Natural killer cell (primary cell): ENCODE measurements at regions not wholly inside any gene's neighbourhood (a gene's known extent, or its start where the extent isn't known, plus 50 kb on each side); places are given as distances from the start of the nearest gene placed in this dataset.
"Not testable (repeated sequence)": the region's sequence is repeated elsewhere in the genome, so short reads cannot be mapped to it uniquely, and the experiment has no call there.

Experiments
- ATAC-seq, 3 donors: fragments of 150-1000 bp in 2 of 3; fragments of 200-7000 bp in 1 of 3; cut with Tn5 transposase; 1 replicate in 1 of 3; 2 replicates in 2 of 3; pipeline ENCODE4 v1.10.0; 2021; ENCODE audit warnings: mild to moderate bottlenecking in 2 of 3, moderate library complexity in 2 of 3
- DNase-seq, 2 donors: peaks; one replicate each; pipeline versions ENCODE4 v3.0.0 to v3.0.0-alpha.2; 2013 to 2021; ENCODE audit warnings: mixed read lengths in 1 of 2
- H3K27ac ChIP-seq: one replicate; pipeline ENCODE4 v1.5.1; 2013; ENCODE audit warnings: mild to moderate bottlenecking, low read length
- H3K27me3 ChIP-seq: one replicate; pipeline ENCODE4 v1.6.1; 2013; ENCODE audit warnings: low read length; ENCODE audit not compliant: control insufficient read depth, insufficient read depth
- H3K36me3 ChIP-seq: one replicate; pipeline ENCODE4 v1.6.1; 2013; ENCODE audit warnings: low read length; ENCODE audit not compliant: control insufficient read depth, insufficient read depth
- H3K4me1 ChIP-seq: one replicate; pipeline ENCODE4 v1.6.1; 2013; ENCODE audit warnings: low read length; ENCODE audit not compliant: control insufficient read depth, insufficient read depth
- H3K4me3 ChIP-seq: one replicate; pipeline ENCODE4 v1.5.1; 2013; ENCODE audit warnings: low read length
- H3K9me3 ChIP-seq: one replicate; pipeline ENCODE4 v1.6.1; 2013; ENCODE audit warnings: low read length; ENCODE audit not compliant: control insufficient read depth, insufficient read depth
- H3K27ac Mint-ChIP-seq, 2 donors: one replicate each; pipeline ENCODE4 v1.8.0; 2022; ENCODE audit warnings: mild to moderate bottlenecking in 2 of 2, mixed read lengths in 2 of 2, moderate library complexity in 1 of 2
- H3K27me3 Mint-ChIP-seq, 2 donors: one replicate each; pipeline ENCODE4 v1.8.0; 2022; ENCODE audit warnings: low read depth in 2 of 2, mixed read lengths in 2 of 2
- H3K36me3 Mint-ChIP-seq: one replicate; pipeline ENCODE4 v1.8.0; 2022; ENCODE audit warnings: mixed read lengths
- H3K4me1 Mint-ChIP-seq, 2 donors: one replicate each; pipeline ENCODE4 v1.8.0; 2022; ENCODE audit warnings: mixed read lengths in 2 of 2
- H3K4me3 Mint-ChIP-seq: one replicate; pipeline ENCODE4 v1.8.0; 2022; ENCODE audit warnings: mild to moderate bottlenecking, moderate library complexity, mixed read lengths
- H3K9me3 Mint-ChIP-seq, 2 donors: one replicate each; pipeline ENCODE4 v1.8.0; 2022; ENCODE audit warnings: mixed read lengths in 2 of 2
- WGBS: methylation state at CpG from one replicate; pipeline ENCODE4 v1.1.7; 2013; ENCODE audit warnings: missing lambda C conversion rate; ENCODE audit not compliant: insufficient coverage; 5-methylcytosine and 5-hydroxymethylcytosine counted together
- intact Hi-C: fragments of 100-400 bp; cut with micrococcal nuclease; formaldehyde crosslinking; loops from one replicate; pipeline ENCODE4 v1.14.2; 2022
- TF ChIP-seq, protein P1 (sequence below): fragments of 200-600 bp; IDR thresholded peaks from one replicate; pipeline ENCODE4 v1.8.0; 2022; ENCODE audit warnings: antibody characterized with exemption

DNA sequence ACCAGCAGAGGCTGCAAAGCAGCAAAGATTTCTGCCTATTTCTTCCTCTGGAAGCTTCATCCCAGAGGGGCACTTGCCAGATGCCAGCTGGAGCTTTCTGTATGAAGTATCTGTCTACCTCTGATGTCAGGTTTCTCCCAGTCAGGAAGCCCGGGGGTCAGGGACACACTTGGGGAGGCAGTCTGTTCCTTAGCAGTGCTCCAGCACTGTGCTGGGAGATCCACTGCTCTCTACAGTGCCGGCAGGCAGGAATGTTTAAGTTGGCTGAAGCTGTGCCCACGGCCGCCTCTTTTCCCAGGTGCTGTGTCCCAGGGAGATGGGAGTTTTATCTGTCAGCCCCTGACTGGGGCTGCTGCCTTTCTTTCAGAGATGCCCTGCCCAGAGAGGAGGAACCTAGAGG is 631.1 kb upstream of the HTR1E start:
- Mint-ChIP-seq H3K4me3 (no peak overlapping the region), H3K4me1 (no peaks in the 10 kb centered on the region), H3K9me3 (peaks cover 20 to 31% of the 10 kb centered on the region in 2 donors), H3K27me3 (no peaks in the 10 kb centered on the region), H3K36me3 (no peaks in the 10 kb centered on the region), H3K27ac (no peak overlapping the region)
- H3K4me1 ChIP-seq = no peaks in the 10 kb centered on the region
- peaks cover 23% of the 10 kb centered on the region for H3K9me3 ChIP-seq
- no peaks in the 10 kb centered on the region for H3K27me3 ChIP-seq
- WGBS = 89% methylated on average over 4 of the region's 4 CpGs
- DNase-seq (no peak), ATAC-seq (no peak)
- TF ChIP-seq, protein P1, sequence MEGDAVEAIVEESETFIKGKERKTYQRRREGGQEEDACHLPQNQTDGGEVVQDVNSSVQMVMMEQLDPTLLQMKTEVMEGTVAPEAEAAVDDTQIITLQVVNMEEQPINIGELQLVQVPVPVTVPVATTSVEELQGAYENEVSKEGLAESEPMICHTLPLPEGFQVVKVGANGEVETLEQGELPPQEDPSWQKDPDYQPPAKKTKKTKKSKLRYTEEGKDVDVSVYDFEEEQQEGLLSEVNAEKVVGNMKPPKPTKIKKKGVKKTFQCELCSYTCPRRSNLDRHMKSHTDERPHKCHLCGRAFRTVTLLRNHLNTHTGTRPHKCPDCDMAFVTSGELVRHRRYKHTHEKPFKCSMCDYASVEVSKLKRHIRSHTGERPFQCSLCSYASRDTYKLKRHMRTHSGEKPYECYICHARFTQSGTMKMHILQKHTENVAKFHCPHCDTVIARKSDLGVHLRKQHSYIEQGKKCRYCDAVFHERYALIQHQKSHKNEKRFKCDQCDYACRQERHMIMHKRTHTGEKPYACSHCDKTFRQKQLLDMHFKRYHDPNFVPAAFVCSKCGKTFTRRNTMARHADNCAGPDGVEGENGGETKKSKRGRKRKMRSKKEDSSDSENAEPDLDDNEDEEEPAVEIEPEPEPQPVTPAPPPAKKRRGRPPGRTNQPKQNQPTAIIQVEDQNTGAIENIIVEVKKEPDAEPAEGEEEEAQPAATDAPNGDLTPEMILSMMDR = no peak
- intact Hi-C loops = no loop called here
- no peak overlapping the region for H3K4me3 ChIP-seq
- H3K36me3 ChIP-seq = no peaks in the 10 kb centered on the region
- H3K27ac ChIP-seq = no peak overlapping the region

DNA sequence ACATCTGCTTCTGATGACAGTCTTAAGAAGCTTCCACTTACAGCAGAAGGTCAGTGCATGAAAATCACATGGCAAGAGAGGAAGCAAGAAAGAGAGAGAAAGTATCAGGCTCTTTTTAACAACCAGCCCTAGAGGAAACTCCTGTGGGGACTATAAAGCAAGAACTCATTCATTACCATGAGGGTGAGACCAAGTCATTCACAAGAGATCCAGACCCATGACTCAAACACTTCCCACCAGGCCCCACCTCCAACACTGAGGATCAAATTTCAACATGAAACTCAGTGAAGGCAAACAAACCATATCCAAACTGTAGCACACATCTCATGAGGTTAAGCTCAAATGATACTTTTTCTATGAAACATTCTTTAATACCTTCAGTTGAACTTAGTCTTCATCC is 643.2 kb upstream of the SYNCRIP start:
- Mint-ChIP-seq H3K4me3 (no peak overlapping the region), H3K27me3 (no peaks in the 10 kb centered on the region), H3K36me3 (peaks cover 8% of the 10 kb centered on the region), H3K4me1 (no peaks in the 10 kb centered on the region), H3K9me3 (peaks cover 11 to 24% of the 10 kb centered on the region in 2 donors), H3K27ac (no peak overlapping the region)
- DNase-seq (no peak), ATAC-seq (no peak)
- Histone ChIP-seq H3K9me3 (no peaks in the 10 kb centered on the region), H3K27ac (no peak overlapping the region), H3K27me3 (no peaks in the 10 kb centered on the region), H3K36me3 (no peaks in the 10 kb centered on the region), H3K4me1 (no peaks in the 10 kb centered on the region), H3K4me3 (no peak overlapping the region)
- intact Hi-C loops = no loop called here
- TF ChIP-seq, protein P1 = no peak

GRCh38 chr6:86284809-86285480 is 642.3 kb upstream of the SYNCRIP start:
- DNase-seq, H3K4me3 Mint-ChIP-seq, H3K4me1 Mint-ChIP-seq, H3K27ac Mint-ChIP-seq, intact Hi-C loops, H3K36me3 ChIP-seq, H3K27me3 ChIP-seq, H3K4me1 ChIP-seq, H3K9me3 ChIP-seq, H3K4me3 ChIP-seq, ATAC-seq, H3K27ac ChIP-seq, H3K27me3 Mint-ChIP-seq, H3K36me3 Mint-ChIP-seq: not testable (repeated sequence)
- WGBS = 93% methylated on average over 22 of the region's 22 CpGs
- H3K9me3 Mint-ChIP-seq = peaks cover 11 to 26% of the 10 kb centered on the region in 2 donors

GRCh38 chr6:86283596-86283995 is 640.9 kb upstream of the SYNCRIP start:
- H3K36me3 ChIP-seq, H3K9me3 ChIP-seq, H3K36me3 Mint-ChIP-seq, H3K4me3 ChIP-seq, H3K27me3 Mint-ChIP-seq, H3K27ac Mint-ChIP-seq, H3K27me3 ChIP-seq, DNase-seq, H3K4me1 Mint-ChIP-seq, H3K4me3 Mint-ChIP-seq, H3K27ac ChIP-seq, ATAC-seq, H3K4me1 ChIP-seq, intact Hi-C loops: not testable (repeated sequence)
- H3K9me3 Mint-ChIP-seq = peaks cover 11 to 21% of the 10 kb centered on the region in 2 donors
- 91% methylated on average over 6 of the region's 6 CpGs for WGBS
